HepG2 (cell line): ENCODE measurements at regions not wholly inside any gene's neighbourhood (a gene's known extent, or its start where the extent isn't known, plus 50 kb on each side); places are given as distances from the start of the nearest gene placed in this dataset.

Experiments used
- ARID3A ChIP-seq: IDR thresholded peaks from 2 replicates; pipeline ENCODE4 v1.6.1; 2012; ENCODE audit warnings: low read depth, low read length, improper control_type of control experiment
- CERS6 ChIP-seq: sonication (generic); formaldehyde crosslinking; IDR thresholded peaks from 2 replicates; pipeline ENCODE4 v1.5.0; 2020; ENCODE audit warnings: missing genetic modification reagents
- HOMEZ ChIP-seq: IDR thresholded peaks from 2 replicates; pipeline ENCODE4 v1.6.1; 2016; ENCODE audit warnings: low read depth
- NFIC ChIP-seq: IDR thresholded peaks from 2 replicates; pipeline ENCODE4 v1.6.1; 2012; ENCODE audit warnings: mild to moderate bottlenecking, low read length, inconsistent platforms
- PLRG1 ChIP-seq: fragments of 450-650 bp; conservative IDR thresholded peaks from 2 replicates; pipeline ENCODE4 v1.6.1; 2016
- TFE3 ChIP-seq: IDR thresholded peaks from 2 replicates; pipeline ENCODE4 v1.6.1; 2016
- ZNF362 ChIP-seq: sonication (generic); formaldehyde crosslinking; IDR thresholded peaks from 2 replicates; pipeline ENCODE4 v1.4.0; 2020; ENCODE audit warnings: missing genetic modification reagents, mild to moderate bottlenecking, borderline replicate concordance
- ZNF639 ChIP-seq: conservative IDR thresholded peaks from 2 replicates; pipeline ENCODE4 v1.6.1; 2018; ENCODE audit warnings: missing genetic modification reagents

GRCh38 chr10:83820033-83820432 lies 319.3 kb upstream of the GHITM start (continued):
- TF ChIP-seq HOMEZ (CRISPR knock-in tag) = no peak
- TF ChIP-seq CERS6 = no peak
- TF ChIP-seq ZNF362 (CRISPR knock-in tag) = no peak
- TF ChIP-seq ARID3A = no peak
- TF ChIP-seq ZNF639 = no peak
- TF ChIP-seq NFIC = no peak
- TF ChIP-seq PLRG1 = no peak
- TF ChIP-seq TFE3 (CRISPR knock-in tag) = no peak
